ENCODE measurements at regions not wholly inside any gene's neighbourhood (a gene's known extent, or its start where the extent isn't known, plus 50 kb on each side); places are given as distances from the start of the nearest gene placed in this dataset.

- no peak for TF ChIP-seq EP300 (IDR thresholded peaks at IDR 0.05)
- TF ChIP-seq CTCF (IDR thresholded peaks at IDR 0.05) = no peak
- no peak for TF ChIP-seq POLR2AphosphoS5 (IDR thresholded peaks at IDR 0.05)
These were observed 68.7 kb upstream of the CHST15 start for GRCh38 chr10:124162136-124162535.

Data from suprapubic skin (tissue), 4 donors.